Cerebellar cortex (tissue), 1 donor: ENCODE measurements at regions not wholly inside any gene's neighbourhood (a gene's known extent, or its start where the extent isn't known, plus 50 kb on each side); places are given as distances from the start of the nearest gene placed in this dataset.
"Not testable (repeated sequence)": the region's sequence is repeated elsewhere in the genome, so short reads cannot be mapped to it uniquely, and the experiment has no call there.

Experiments
- DNase-seq: peaks from one replicate; pipeline ENCODE4 v3.0.0-alpha.2; 2015; ENCODE audit warnings: low spot score

GRCh38 chr4:148868191-148868590 lies 426.0 kb upstream of the NR3C2 start:
- DNase-seq = no peak

GRCh38 chr4:148866666-148867065 lies 424.5 kb upstream of the NR3C2 start:
- DNase-seq = no peak

- no peak for DNase-seq
Measured at GRCh38 chr4:148857973-148858534, 415.8 kb upstream of the NR3C2 start.

- DNase-seq = no peak
Measured at GRCh38 chr4:148857239-148857972, 415.2 kb upstream of the NR3C2 start.

GRCh38 chr4:148854203-148854602 lies 412.0 kb upstream of the NR3C2 start:
- no peak for DNase-seq

- no peak for DNase-seq
Measured at GRCh38 chr4:148852092-148852699, 410.0 kb upstream of the NR3C2 start.

- no peak for DNase-seq
Measured at GRCh38 chr4:148850257-148850995, 408.2 kb upstream of the NR3C2 start.

GRCh38 chr4:148849581-148849980 lies 407.4 kb upstream of the NR3C2 start:
- DNase-seq = no peak

GRCh38 chr4:148847544-148848255 lies 405.5 kb upstream of the NR3C2 start:
- no peak for DNase-seq

GRCh38 chr4:148845609-148846008 lies 403.4 kb upstream of the NR3C2 start:
- no peak for DNase-seq

- no peak for DNase-seq
Measured at GRCh38 chr4:148843625-148844024, 401.4 kb upstream of the NR3C2 start.

GRCh38 chr4:148842843-148843242 lies 400.6 kb upstream of the NR3C2 start:
- DNase-seq = no peak

- not testable (repeated sequence) for DNase-seq
Measured at GRCh38 chr4:148837571-148837970, 395.4 kb upstream of the NR3C2 start.

- DNase-seq = no peak
Measured at GRCh38 chr4:148834804-148835631, 392.8 kb upstream of the NR3C2 start.

- DNase-seq = no peak
Measured at GRCh38 chr4:148831945-148832344, 389.7 kb upstream of the NR3C2 start.

- no peak for DNase-seq
Measured at GRCh38 chr4:148828291-148828690, 386.1 kb upstream of the NR3C2 start.

- DNase-seq = no peak
Measured at GRCh38 chr4:148827781-148828180, 385.6 kb upstream of the NR3C2 start.

- no peak for DNase-seq
Measured at GRCh38 chr4:148823419-148823769, 381.2 kb upstream of the NR3C2 start.

- DNase-seq = no peak
Measured at GRCh38 chr4:148822572-148823418, 380.6 kb upstream of the NR3C2 start.

GRCh38 chr4:148814030-148814429 lies 371.8 kb upstream of the NR3C2 start:
- DNase-seq = no peak
